Osteocyte (in vitro differentiated cells): ENCODE measurements at regions not wholly inside any gene's neighbourhood (a gene's known extent, or its start where the extent isn't known, plus 50 kb on each side); places are given as distances from the start of the nearest gene placed in this dataset.
"Not testable (repeated sequence)": the region's sequence is repeated elsewhere in the genome, so short reads cannot be mapped to it uniquely, and the experiment has no call there.

Experiments used
- DNase-seq: peaks from one replicate; pipeline ENCODE4 v3.0.0; 2021; ENCODE audit warnings: mixed read lengths; ENCODE audit not compliant: unreplicated experiment; ENCODE audit errors: extremely low spot score
- H3K27ac Mint-ChIP-seq: one replicate; pipeline ENCODE4 v1.8.0; 2021; ENCODE audit warnings: mild to moderate bottlenecking, mixed read lengths; ENCODE audit not compliant: unreplicated experiment
- H3K27me3 Mint-ChIP-seq: one replicate; pipeline ENCODE4 v1.8.0; 2021; ENCODE audit warnings: mixed read lengths; ENCODE audit not compliant: unreplicated experiment
- H3K36me3 Mint-ChIP-seq: one replicate; pipeline ENCODE4 v1.8.0; 2021; ENCODE audit warnings: mixed read lengths; ENCODE audit not compliant: unreplicated experiment
- H3K4me1 Mint-ChIP-seq: one replicate; pipeline ENCODE4 v1.8.0; 2021; ENCODE audit warnings: mixed read lengths; ENCODE audit not compliant: unreplicated experiment
- H3K4me3 Mint-ChIP-seq: one replicate; pipeline ENCODE4 v1.8.0; 2021; ENCODE audit warnings: mild to moderate bottlenecking, moderate library complexity, mixed read lengths; ENCODE audit not compliant: unreplicated experiment
- H3K9me3 Mint-ChIP-seq: one replicate; pipeline ENCODE4 v1.8.0; 2021; ENCODE audit warnings: mixed read lengths; ENCODE audit not compliant: unreplicated experiment
- CTCF ChIP-seq: fragments of 200-600 bp; sonication (generic); IDR thresholded peaks from 2 replicates; pipeline ENCODE4 v1.5.0; 2021; ENCODE audit warnings: antibody characterized with exemption, mild to moderate bottlenecking, moderate library complexity

- TF ChIP-seq CTCF, result no peak
- DNase-seq, result no peak
- H3K9me3 Mint-ChIP-seq, result peaks cover 3% of the 10 kb centered on the region
- no peak overlapping the region for H3K4me3 Mint-ChIP-seq
- H3K4me1 Mint-ChIP-seq, result peaks cover 52% of the 10 kb centered on the region
- no peak overlapping the region for H3K27ac Mint-ChIP-seq
- no peaks in the 10 kb centered on the region for H3K36me3 Mint-ChIP-seq
- H3K27me3 Mint-ChIP-seq, result no peaks in the 10 kb centered on the region
Measured at GRCh38 chr6:44038543-44039065, 88.6 kb downstream of the MRPL14 start.

- H3K27ac Mint-ChIP-seq, result no peak overlapping the region
- no peak for DNase-seq
- no peaks in the 10 kb centered on the region for H3K36me3 Mint-ChIP-seq
- TF ChIP-seq CTCF, result no peak
- no peak overlapping the region for H3K4me3 Mint-ChIP-seq
- no peaks in the 10 kb centered on the region for H3K27me3 Mint-ChIP-seq
- H3K4me1 Mint-ChIP-seq, result peaks cover 52% of the 10 kb centered on the region
- peaks cover 3% of the 10 kb centered on the region for H3K9me3 Mint-ChIP-seq
Measured at GRCh38 chr6:44037847-44038542, 89.3 kb downstream of the MRPL14 start.

- H3K27me3 Mint-ChIP-seq, H3K36me3 Mint-ChIP-seq, DNase-seq, H3K4me3 Mint-ChIP-seq, H3K27ac Mint-ChIP-seq, H3K9me3 Mint-ChIP-seq: not testable (repeated sequence)
- peaks cover 52% of the 10 kb centered on the region for H3K4me1 Mint-ChIP-seq
Measured at GRCh38 chr6:44037276-44037675, 90.0 kb downstream of the MRPL14 start.

- peaks cover 47% of the 10 kb centered on the region for H3K4me1 Mint-ChIP-seq
- H3K9me3 Mint-ChIP-seq, result peaks cover 3% of the 10 kb centered on the region
- no peak overlapping the region for H3K27ac Mint-ChIP-seq
- H3K36me3 Mint-ChIP-seq, result no peaks in the 10 kb centered on the region
- TF ChIP-seq CTCF, result no peak
- no peak overlapping the region for H3K4me3 Mint-ChIP-seq
- no peak for DNase-seq
- H3K27me3 Mint-ChIP-seq, result no peaks in the 10 kb centered on the region
Measured at GRCh38 chr6:44036699-44037101, 90.6 kb downstream of the MRPL14 start.

- DNase-seq, result no peak
- peaks cover 3% of the 10 kb centered on the region for H3K9me3 Mint-ChIP-seq
- TF ChIP-seq CTCF, result no peak
- peaks cover 42% of the 10 kb centered on the region for H3K4me1 Mint-ChIP-seq
- H3K36me3 Mint-ChIP-seq, result no peaks in the 10 kb centered on the region
- no peaks in the 10 kb centered on the region for H3K27me3 Mint-ChIP-seq
- H3K27ac Mint-ChIP-seq, result no peak overlapping the region
- no peak overlapping the region for H3K4me3 Mint-ChIP-seq
Measured at GRCh38 chr6:44036196-44036595, 91.1 kb downstream of the MRPL14 start.
